ENCODE measurements at regions not wholly inside any gene's neighbourhood (a gene's known extent, or its start where the extent isn't known, plus 50 kb on each side); places are given as distances from the start of the nearest gene placed in this dataset.
A peak's percentile ranks its signal among the peaks of the same experiment; 100 is the strongest.

GRCh38 chr2:177327009-177327408 lies 62.5 kb upstream of the NFE2L2 start:
- DNase-seq (ENCODE audit: low spot score), result no peak
- no peak overlapping the region for H3K27ac ChIP-seq
- no peak for TF ChIP-seq CTCF (conservative IDR thresholded peaks at IDR 0.05; ENCODE audit: low read depth)
- POLR2A ChIA-PET (ENCODE audit: low non-redundant PET), result no interaction called here
- CTCF ChIA-PET, result interaction anchor here (0.6 kb wide), 1 partner anchor 9 kb away, joined by 3 read pairs; no protein-coding TSS in a partner anchor

GRCh38 chr2:177328056-177328455 lies 63.5 kb upstream of the NFE2L2 start:
- TF ChIP-seq CTCF (conservative IDR thresholded peaks at IDR 0.05; ENCODE audit: low read depth), result no peak
- no peak overlapping the region for H3K27ac ChIP-seq
- DNase-seq (ENCODE audit: low spot score), result no peak
- ChIA-PET POLR2A (ENCODE audit: low non-redundant PET) (no interaction called here), CTCF (no interaction called here)

- ChIA-PET POLR2A (ENCODE audit: low non-redundant PET) (no interaction called here), CTCF (no interaction called here)
- DNase-seq (ENCODE audit: low spot score), result no peak
- H3K27ac ChIP-seq, result no peak overlapping the region
- TF ChIP-seq CTCF (conservative IDR thresholded peaks at IDR 0.05; ENCODE audit: low read depth), result no peak
Observed at GRCh38 chr2:177329064-177329463, 63.5 kb upstream of the AGPS start.

GRCh38 chr2:177331466-177331997 lies 61.0 kb upstream of the AGPS start:
- no peak for DNase-seq (ENCODE audit: low spot score)
- CTCF ChIA-PET, result interaction anchor here (2.0 kb wide), 1 partner anchor 167 kb away, joined by 11 read pairs; no protein-coding TSS in a partner anchor

GRCh38 chr2:177332026-177332991 lies 60.3 kb upstream of the AGPS start:
- no peak overlapping the region for H3K27ac ChIP-seq
- peak; percentile 65 for TF ChIP-seq CTCF (conservative IDR thresholded peaks at IDR 0.05; ENCODE audit: low read depth)
- ChIA-PET CTCF (interaction anchor here (0.9 to 2.5 kb wide), 3 partner anchors 66 to 168 kb away, joined by 3 to 37 read pairs (median 6); no protein-coding TSS in a partner anchor), POLR2A (ENCODE audit: low non-redundant PET) (interaction anchor here (1.8 kb wide), 1 partner anchor 69 kb away, joined by 4 read pairs; no protein-coding TSS in a partner anchor)
- peak; percentile 41 for DNase-seq (ENCODE audit: low spot score)

More at GRCh38 chr2:177331466-177331997, 61.0 kb upstream of the AGPS start:
- no peak for TF ChIP-seq CTCF (conservative IDR thresholded peaks at IDR 0.05; ENCODE audit: low read depth)
- H3K27ac ChIP-seq, result no peak overlapping the region; the same call in 1 of the 2 replicates
- POLR2A ChIA-PET (ENCODE audit: low non-redundant PET), result no interaction called here

GRCh38 chr2:177332992-177333388 lies 59.6 kb upstream of the AGPS start:
- no peak for DNase-seq (ENCODE audit: low spot score)
- TF ChIP-seq CTCF (conservative IDR thresholded peaks at IDR 0.05; ENCODE audit: low read depth), result no peak
- H3K27ac ChIP-seq, result no peak overlapping the region
- POLR2A ChIA-PET (ENCODE audit: low non-redundant PET), result interaction anchor here (1.8 kb wide), 1 partner anchor 69 kb away, joined by 4 read pairs; no protein-coding TSS in a partner anchor
- CTCF ChIA-PET, result interaction anchor here (0.9 to 2.5 kb wide), 3 partner anchors 67 to 169 kb away, joined by 3 to 37 read pairs (median 6); no protein-coding TSS in a partner anchor

Measured in RWPE1 (cell line).